HG03095 (cell line): ENCODE measurements at regions not wholly inside any gene's neighbourhood (a gene's known extent, or its start where the extent isn't known, plus 50 kb on each side); places are given as distances from the start of the nearest gene placed in this dataset.
A peak's percentile ranks its signal among the peaks of the same experiment; 100 is the strongest.

Source experiments
- ATAC-seq: cut with Tn5 transposase; IDR thresholded peaks from one replicate; pipeline ENCODE4 v1.9.1; 2021; ENCODE audit warnings: moderate library complexity; ENCODE audit not compliant: unreplicated experiment

GRCh38 chr2:145360129-145360790 is 840.3 kb upstream of the ZEB2 start:
- no peak for ATAC-seq

- no peak for ATAC-seq
These were observed 839.6 kb upstream of the ZEB2 start for GRCh38 chr2:145359561-145359960.

GRCh38 chr2:145356056-145356455 is 836.1 kb upstream of the ZEB2 start:
- no peak for ATAC-seq

- ATAC-seq: no peak
These were observed 832.6 kb upstream of the ZEB2 start for GRCh38 chr2:145352484-145352883.

- no peak for ATAC-seq
These were observed 832.0 kb upstream of the ZEB2 start for GRCh38 chr2:145351864-145352425.

- ATAC-seq: no peak
These were observed 830.1 kb upstream of the ZEB2 start for GRCh38 chr2:145350011-145350410.

GRCh38 chr2:145344076-145344724 is 824.3 kb upstream of the ZEB2 start:
- no peak for ATAC-seq

- no peak for ATAC-seq
These were observed 823.4 kb upstream of the ZEB2 start for GRCh38 chr2:145343287-145343686.

GRCh38 chr2:145341536-145341935 is 821.6 kb upstream of the ZEB2 start:
- ATAC-seq: no peak

- no peak for ATAC-seq
These were observed 819.7 kb upstream of the ZEB2 start for GRCh38 chr2:145339646-145340045.

GRCh38 chr2:145332210-145332898 is 812.4 kb upstream of the ZEB2 start:
- ATAC-seq: no peak

GRCh38 chr2:145329971-145330370 is 810.1 kb upstream of the ZEB2 start:
- no peak for ATAC-seq

- no peak for ATAC-seq
These were observed 805.6 kb upstream of the ZEB2 start for GRCh38 chr2:145325485-145325884.

- no peak for ATAC-seq
These were observed 804.8 kb upstream of the ZEB2 start for GRCh38 chr2:145324748-145325147.

GRCh38 chr2:145323512-145323911 is 803.6 kb upstream of the ZEB2 start:
- no peak for ATAC-seq

- ATAC-seq: peak; percentile 49
These were observed 801.4 kb upstream of the ZEB2 start for GRCh38 chr2:145321344-145321743.

GRCh38 chr2:145316496-145316895 is 796.6 kb upstream of the ZEB2 start:
- ATAC-seq: no peak

GRCh38 chr2:145315053-145315452 is 795.1 kb upstream of the ZEB2 start:
- no peak for ATAC-seq

- ATAC-seq: no peak
These were observed 794.3 kb upstream of the ZEB2 start for GRCh38 chr2:145314119-145314633.

- ATAC-seq: no peak
These were observed 786.0 kb upstream of the ZEB2 start for GRCh38 chr2:145305889-145306288.

- no peak for ATAC-seq
These were observed 784.6 kb upstream of the ZEB2 start for GRCh38 chr2:145304501-145304900.

- ATAC-seq: no peak
These were observed 783.6 kb upstream of the ZEB2 start for GRCh38 chr2:145303536-145303935.
